ENCODE measurements at regions not wholly inside any gene's neighbourhood (a gene's known extent, or its start where the extent isn't known, plus 50 kb on each side); places are given as distances from the start of the nearest gene placed in this dataset.

- TF ChIP-seq, protein P1, sequence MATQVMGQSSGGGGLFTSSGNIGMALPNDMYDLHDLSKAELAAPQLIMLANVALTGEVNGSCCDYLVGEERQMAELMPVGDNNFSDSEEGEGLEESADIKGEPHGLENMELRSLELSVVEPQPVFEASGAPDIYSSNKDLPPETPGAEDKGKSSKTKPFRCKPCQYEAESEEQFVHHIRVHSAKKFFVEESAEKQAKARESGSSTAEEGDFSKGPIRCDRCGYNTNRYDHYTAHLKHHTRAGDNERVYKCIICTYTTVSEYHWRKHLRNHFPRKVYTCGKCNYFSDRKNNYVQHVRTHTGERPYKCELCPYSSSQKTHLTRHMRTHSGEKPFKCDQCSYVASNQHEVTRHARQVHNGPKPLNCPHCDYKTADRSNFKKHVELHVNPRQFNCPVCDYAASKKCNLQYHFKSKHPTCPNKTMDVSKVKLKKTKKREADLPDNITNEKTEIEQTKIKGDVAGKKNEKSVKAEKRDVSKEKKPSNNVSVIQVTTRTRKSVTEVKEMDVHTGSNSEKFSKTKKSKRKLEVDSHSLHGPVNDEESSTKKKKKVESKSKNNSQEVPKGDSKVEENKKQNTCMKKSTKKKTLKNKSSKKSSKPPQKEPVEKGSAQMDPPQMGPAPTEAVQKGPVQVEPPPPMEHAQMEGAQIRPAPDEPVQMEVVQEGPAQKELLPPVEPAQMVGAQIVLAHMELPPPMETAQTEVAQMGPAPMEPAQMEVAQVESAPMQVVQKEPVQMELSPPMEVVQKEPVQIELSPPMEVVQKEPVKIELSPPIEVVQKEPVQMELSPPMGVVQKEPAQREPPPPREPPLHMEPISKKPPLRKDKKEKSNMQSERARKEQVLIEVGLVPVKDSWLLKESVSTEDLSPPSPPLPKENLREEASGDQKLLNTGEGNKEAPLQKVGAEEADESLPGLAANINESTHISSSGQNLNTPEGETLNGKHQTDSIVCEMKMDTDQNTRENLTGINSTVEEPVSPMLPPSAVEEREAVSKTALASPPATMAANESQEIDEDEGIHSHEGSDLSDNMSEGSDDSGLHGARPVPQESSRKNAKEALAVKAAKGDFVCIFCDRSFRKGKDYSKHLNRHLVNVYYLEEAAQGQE (tag by site-specific recombination; IDR thresholded peaks at IDR 0.05), result no peak
- TF ChIP-seq ZNF768 (tag by site-specific recombination; IDR thresholded peaks at IDR 0.05) (no peak), CTCF (tag by site-specific recombination; IDR thresholded peaks at IDR 0.05) (no peak), ZXDB (tag by site-specific recombination; IDR thresholded peaks at IDR 0.05) (no peak), ZBTB20 (tag by site-specific recombination; IDR thresholded peaks at IDR 0.05) (no peak), ZNF169 (tag by site-specific recombination; IDR thresholded peaks at IDR 0.05) (no peak), HOXA7 (CRISPR knock-in tag; IDR thresholded peaks at IDR 0.05; ENCODE audit: borderline replicate concordance) (no peak)
Measured at GRCh38 chr10:14413523-14413922, 82.8 kb upstream of the FRMD4A start.
